Osteoblast (primary cell): ENCODE measurements at regions not wholly inside any gene's neighbourhood (a gene's known extent, or its start where the extent isn't known, plus 50 kb on each side); places are given as distances from the start of the nearest gene placed in this dataset.

Source experiments
- DNase-seq: peaks from one replicate; pipeline ENCODE4 v3.0.0; 2011; ENCODE audit warnings: low spot score, mixed read lengths; ENCODE audit not compliant: insufficient read length; ENCODE audit errors: missing footprints
- H2AFZ ChIP-seq: 2 replicates; pipeline ENCODE4 v1.6.0; 2011; ENCODE audit warnings: mild to moderate bottlenecking, low read length
- H3K27ac ChIP-seq: 2 replicates; pipeline ENCODE4 v1.5.1; 2011; ENCODE audit warnings: mild to moderate bottlenecking, low read depth, low read length, moderate library complexity
- H3K27me3 ChIP-seq: 2 replicates; pipeline ENCODE4 v1.6.0; 2012; ENCODE audit warnings: mild to moderate bottlenecking, control low read depth, inconsistent platforms, low read length, moderate library complexity; ENCODE audit not compliant: insufficient read depth
- H3K36me3 ChIP-seq: 2 replicates; pipeline ENCODE4 v1.5.1; 2011; ENCODE audit warnings: mild to moderate bottlenecking, low read length, control low read depth, moderate library complexity; ENCODE audit not compliant: insufficient read depth
- H3K4me1 ChIP-seq: 2 replicates; pipeline ENCODE4 v1.5.1; 2011; ENCODE audit warnings: mild to moderate bottlenecking, low read length, control low read depth, moderate library complexity; ENCODE audit not compliant: insufficient read depth
- H3K4me2 ChIP-seq: 2 replicates; pipeline ENCODE4 v1.6.0; 2011; ENCODE audit warnings: mild to moderate bottlenecking, low read length; ENCODE audit not compliant: insufficient read depth
- H3K4me3 ChIP-seq: fragments of 200-600 bp; sonication (generic); 3 replicates; pipeline ENCODE4 v1.5.1; 2012; ENCODE audit warnings: mild to moderate bottlenecking, low read length, inconsistent platforms; ENCODE audit not compliant: insufficient read depth
- H3K79me2 ChIP-seq: 2 replicates; pipeline ENCODE4 v1.6.0; 2012; ENCODE audit warnings: mild to moderate bottlenecking, low read length, control low read depth, inconsistent platforms; ENCODE audit not compliant: insufficient read depth
- H3K9me3 ChIP-seq: 2 replicates; pipeline ENCODE4 v1.5.1; 2011; ENCODE audit warnings: low read depth, low read length, control low read depth
- H4K20me1 ChIP-seq: 2 replicates; pipeline ENCODE4 v1.6.0; 2012; ENCODE audit warnings: mild to moderate bottlenecking, low read length, control low read depth; ENCODE audit not compliant: insufficient read depth
- CTCF ChIP-seq: IDR thresholded peaks from 2 replicates; pipeline ENCODE4 v1.5.1; 2011; ENCODE audit warnings: mild to moderate bottlenecking, low read depth, low read length, moderate library complexity; ENCODE audit errors: extremely low read depth

GRCh38 chr6:20326422-20326728 is 75.3 kb upstream of the E2F3 start:
- no peak overlapping the region for H2AFZ ChIP-seq
- H3K27me3 ChIP-seq, result no peaks in the 10 kb centered on the region
- H3K9me3 ChIP-seq, result no peaks in the 10 kb centered on the region

DNA sequence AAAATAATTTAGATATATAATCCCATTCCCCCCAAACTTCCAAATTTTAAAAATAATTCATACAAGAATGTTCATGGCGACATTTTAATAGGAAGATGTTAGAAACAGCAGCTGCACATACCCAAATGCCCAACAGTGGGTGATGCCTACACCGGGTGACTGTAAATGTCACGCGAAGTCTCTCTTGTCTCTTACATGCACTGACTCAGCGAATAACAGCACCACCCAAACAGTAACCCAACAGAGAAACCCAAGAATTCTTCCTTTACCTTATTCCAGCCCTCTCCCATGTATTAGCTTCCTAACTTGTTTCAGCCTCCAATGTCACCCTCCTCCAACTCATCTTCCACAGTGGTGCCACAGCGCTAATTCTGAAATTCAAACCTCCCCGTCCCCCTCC is 74.5 kb upstream of the E2F3 start:
- H3K27ac ChIP-seq, result no peak overlapping the region
- H3K36me3 ChIP-seq, result no peaks in the 10 kb centered on the region
- no peak overlapping the region for H3K4me3 ChIP-seq
- TF ChIP-seq CTCF, result no peak
- H3K4me2 ChIP-seq, result no peak overlapping the region
- no peak overlapping the region for H2AFZ ChIP-seq
- no peak for DNase-seq
- H4K20me1 ChIP-seq, result no peaks in the 10 kb centered on the region
- no peaks in the 10 kb centered on the region for H3K27me3 ChIP-seq
- H3K79me2 ChIP-seq, result no peaks in the 10 kb centered on the region
- H3K4me1 ChIP-seq, result no peaks in the 10 kb centered on the region
- H3K9me3 ChIP-seq, result no peaks in the 10 kb centered on the region

More at GRCh38 chr6:20326422-20326728, 75.3 kb upstream of the E2F3 start:
- Histone ChIP-seq H3K27ac (no peak overlapping the region), H3K4me2 (no peak overlapping the region), H4K20me1 (no peaks in the 10 kb centered on the region), H3K36me3 (no peaks in the 10 kb centered on the region), H3K79me2 (no peaks in the 10 kb centered on the region), H3K4me1 (no peaks in the 10 kb centered on the region), H3K4me3 (no peak overlapping the region)
- no peak for TF ChIP-seq CTCF
- DNase-seq, result no peak

GRCh38 chr6:20328266-20328923 is 73.3 kb upstream of the E2F3 start:
- H3K4me3 ChIP-seq, result no peak overlapping the region
- H3K4me1 ChIP-seq, result no peaks in the 10 kb centered on the region
- no peak overlapping the region for H2AFZ ChIP-seq
- TF ChIP-seq CTCF, result no peak
- DNase-seq, result no peak
- H3K27ac ChIP-seq, result no peak overlapping the region
- no peaks in the 10 kb centered on the region for H3K27me3 ChIP-seq
- no peak overlapping the region for H3K4me2 ChIP-seq
- H3K79me2 ChIP-seq, result no peaks in the 10 kb centered on the region
- no peaks in the 10 kb centered on the region for H3K36me3 ChIP-seq
- no peaks in the 10 kb centered on the region for H4K20me1 ChIP-seq
- no peaks in the 10 kb centered on the region for H3K9me3 ChIP-seq

GRCh38 chr6:20328924-20329300 is 72.8 kb upstream of the E2F3 start:
- H3K36me3 ChIP-seq, result no peaks in the 10 kb centered on the region

More at GRCh38 chr6:20328924-20329300, 72.8 kb upstream of the E2F3 start:
- no peak for TF ChIP-seq CTCF
- Histone ChIP-seq H3K4me3 (no peak overlapping the region), H3K4me1 (no peaks in the 10 kb centered on the region), H3K9me3 (no peaks in the 10 kb centered on the region), H3K27me3 (no peaks in the 10 kb centered on the region), H2AFZ (no peak overlapping the region), H3K27ac (no peak overlapping the region), H3K4me2 (no peak overlapping the region), H4K20me1 (no peaks in the 10 kb centered on the region), H3K79me2 (no peaks in the 10 kb centered on the region)
- DNase-seq, result no peak
